ENCODE measurements at regions not wholly inside any gene's neighbourhood (a gene's known extent, or its start where the extent isn't known, plus 50 kb on each side); places are given as distances from the start of the nearest gene placed in this dataset.
"Not testable (repeated sequence)": the region's sequence is repeated elsewhere in the genome, so short reads cannot be mapped to it uniquely, and the experiment has no call there.

DNA sequence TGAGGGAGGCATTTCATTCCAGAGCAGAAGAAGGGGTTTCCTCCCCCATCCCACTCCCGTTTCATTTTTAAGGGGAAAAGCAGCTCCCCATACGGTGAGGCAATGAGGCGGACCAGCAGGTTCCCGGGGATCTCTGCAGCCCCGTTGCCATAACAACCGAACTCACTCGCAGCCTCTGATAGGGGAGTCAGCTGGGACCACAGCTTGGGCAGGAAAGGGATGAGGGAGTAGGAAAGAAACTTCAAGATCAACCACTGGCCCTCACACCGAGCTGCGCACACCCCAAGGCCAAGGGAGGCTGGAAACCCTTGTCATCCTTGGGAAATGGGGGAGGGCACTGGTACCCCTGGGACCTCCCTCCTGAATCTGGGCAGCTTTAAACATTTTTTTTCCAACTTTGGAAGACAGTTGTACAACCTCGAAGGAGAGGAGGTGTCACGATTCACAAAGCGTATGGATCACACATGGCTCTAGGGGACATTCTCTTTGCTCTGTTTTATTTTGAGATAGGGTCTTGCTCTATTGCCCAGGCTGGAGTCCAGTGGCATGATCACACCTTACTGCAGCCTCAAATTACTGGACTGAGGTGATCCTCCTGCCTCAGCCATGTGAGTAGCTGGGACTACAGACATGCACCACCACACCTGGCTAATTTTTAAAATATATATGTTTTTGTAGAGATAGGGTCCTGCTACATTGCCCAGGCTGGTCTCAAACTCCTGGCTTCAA lies 160.6 kb downstream of the CRLF3 start:
- TF ChIP-seq, protein P1, sequence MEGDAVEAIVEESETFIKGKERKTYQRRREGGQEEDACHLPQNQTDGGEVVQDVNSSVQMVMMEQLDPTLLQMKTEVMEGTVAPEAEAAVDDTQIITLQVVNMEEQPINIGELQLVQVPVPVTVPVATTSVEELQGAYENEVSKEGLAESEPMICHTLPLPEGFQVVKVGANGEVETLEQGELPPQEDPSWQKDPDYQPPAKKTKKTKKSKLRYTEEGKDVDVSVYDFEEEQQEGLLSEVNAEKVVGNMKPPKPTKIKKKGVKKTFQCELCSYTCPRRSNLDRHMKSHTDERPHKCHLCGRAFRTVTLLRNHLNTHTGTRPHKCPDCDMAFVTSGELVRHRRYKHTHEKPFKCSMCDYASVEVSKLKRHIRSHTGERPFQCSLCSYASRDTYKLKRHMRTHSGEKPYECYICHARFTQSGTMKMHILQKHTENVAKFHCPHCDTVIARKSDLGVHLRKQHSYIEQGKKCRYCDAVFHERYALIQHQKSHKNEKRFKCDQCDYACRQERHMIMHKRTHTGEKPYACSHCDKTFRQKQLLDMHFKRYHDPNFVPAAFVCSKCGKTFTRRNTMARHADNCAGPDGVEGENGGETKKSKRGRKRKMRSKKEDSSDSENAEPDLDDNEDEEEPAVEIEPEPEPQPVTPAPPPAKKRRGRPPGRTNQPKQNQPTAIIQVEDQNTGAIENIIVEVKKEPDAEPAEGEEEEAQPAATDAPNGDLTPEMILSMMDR (IDR thresholded peaks at IDR 0.05; ENCODE audit: insufficient read depth, low read length, poor library complexity, severe bottlenecking), result not testable (repeated sequence)
- TF ChIP-seq EZH2phosphoT487 (conservative IDR thresholded peaks at IDR 0.05; ENCODE audit: low read length), result not testable (repeated sequence)
